ENCODE measurements at regions not wholly inside any gene's neighbourhood (a gene's known extent, or its start where the extent isn't known, plus 50 kb on each side); places are given as distances from the start of the nearest gene placed in this dataset.
"Not testable (repeated sequence)": the region's sequence is repeated elsewhere in the genome, so short reads cannot be mapped to it uniquely, and the experiment has no call there.

DNA sequence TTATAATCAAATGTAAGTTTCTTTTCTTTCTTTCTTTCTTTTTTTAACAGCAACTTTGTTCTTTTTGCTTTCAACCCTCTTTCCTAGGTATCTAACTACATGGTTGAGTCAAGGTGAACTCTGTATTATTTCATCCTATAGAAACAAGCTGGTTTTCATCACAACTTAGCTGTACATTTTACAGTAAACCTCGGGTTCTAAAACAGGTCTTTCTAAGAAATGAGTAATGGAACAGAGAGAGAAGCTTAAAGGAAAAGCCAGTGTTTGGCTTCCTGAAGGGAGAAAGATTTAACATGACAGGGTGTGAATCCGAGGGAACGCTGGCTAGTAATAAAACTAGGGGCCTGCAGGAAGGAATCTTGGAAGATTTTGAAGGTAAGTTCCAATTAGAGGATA, 143.4 kb upstream of the ITGB1 start:
- DNase-seq = no peak

DNA sequence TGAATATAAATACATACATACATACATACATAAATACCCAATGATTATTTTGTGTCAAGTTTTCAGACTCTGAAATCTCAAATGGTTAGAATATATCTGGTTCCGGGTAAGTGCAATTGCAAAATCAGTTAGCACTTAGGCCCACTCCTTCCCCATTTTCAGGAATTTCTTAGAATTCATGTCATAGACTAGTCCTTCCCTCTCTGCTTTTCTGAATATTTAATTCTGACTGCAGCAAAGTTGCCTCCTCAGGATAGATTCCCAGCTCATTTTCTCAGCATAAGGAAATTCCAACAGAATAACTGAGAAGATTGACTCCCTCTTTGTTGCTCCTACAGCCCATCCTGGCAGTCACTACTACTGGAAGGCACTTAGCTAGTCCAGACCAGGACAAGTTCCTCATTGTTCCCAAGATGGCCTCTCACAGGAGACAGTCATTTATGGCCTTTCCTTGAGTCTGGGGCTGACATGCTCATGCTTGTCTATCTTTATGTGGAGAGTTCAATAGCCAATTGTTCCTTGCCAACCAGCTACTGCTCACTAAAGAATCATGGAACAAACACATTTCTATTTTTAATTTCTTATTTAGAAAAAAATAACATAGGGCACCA, 142.9 kb upstream of the ITGB1 start:
- DNase-seq = no peak

DNA sequence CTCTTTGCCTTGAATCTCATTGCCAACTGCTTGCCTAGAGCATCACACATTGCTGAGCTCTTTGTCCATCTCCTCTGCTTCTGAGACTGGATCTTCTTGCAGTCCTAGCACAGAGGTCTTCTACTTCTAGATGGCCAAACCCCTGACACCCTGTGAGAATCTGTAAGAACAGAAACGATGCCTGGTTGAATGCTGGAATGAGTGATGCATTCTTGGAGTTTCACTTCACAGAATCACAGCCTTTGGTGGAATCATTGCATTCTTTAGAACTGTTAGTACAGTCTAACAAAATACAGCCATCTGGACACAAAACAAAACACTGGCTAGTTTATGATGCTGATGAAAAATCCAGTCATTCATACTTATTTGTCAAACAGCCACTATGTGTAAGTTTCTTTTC, 141.7 kb upstream of the ITGB1 start:
- DNase-seq = no peak

- DNase-seq = no peak
Measured at GRCh38 chr10:33098951-33099663, 141.1 kb upstream of the ITGB1 start.

DNA sequence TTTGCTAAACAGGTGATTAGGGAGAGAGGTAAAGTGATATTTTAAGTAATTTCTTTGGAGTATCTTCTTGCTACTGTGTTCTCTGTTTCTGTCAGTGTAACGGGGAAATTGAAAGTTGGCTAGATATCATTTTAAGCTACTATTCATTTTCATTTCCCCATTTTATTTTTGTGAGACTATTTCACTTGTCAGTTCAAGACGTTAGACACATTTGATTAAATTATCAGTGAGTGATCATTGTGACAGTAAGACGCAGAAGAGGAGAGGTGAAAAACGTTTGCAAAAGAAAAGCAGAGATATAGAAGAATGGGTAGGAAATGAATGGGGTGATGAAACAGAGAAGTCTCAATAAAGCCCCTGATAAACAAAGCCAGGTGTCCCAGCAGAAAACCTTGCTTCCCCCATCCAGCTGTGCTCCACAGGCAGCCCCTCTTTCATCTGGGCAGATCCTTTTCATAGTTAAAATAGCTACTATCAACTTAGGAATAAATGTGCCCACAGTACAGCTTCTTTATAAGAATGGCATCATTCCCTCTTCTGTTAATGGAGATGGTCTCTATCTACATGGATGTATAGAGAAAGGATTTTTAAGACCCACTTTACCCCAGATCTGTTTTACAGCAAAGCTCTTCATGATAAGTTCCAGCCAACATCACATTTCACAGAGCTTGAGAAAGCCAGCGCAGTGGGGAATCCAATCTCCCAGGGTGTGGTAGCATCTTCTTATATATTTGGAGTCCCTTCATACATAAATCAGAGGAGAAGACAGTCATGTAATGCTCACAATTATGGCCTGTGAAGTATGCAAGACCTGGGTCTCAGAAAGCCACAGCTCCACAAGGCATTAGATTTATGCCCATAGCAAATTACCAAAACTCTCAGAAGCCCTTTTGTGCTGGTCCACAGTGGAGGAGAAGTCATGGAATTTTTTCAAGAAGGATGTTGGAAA, 138.1 kb upstream of the ITGB1 start:
- DNase-seq = no peak

DNA sequence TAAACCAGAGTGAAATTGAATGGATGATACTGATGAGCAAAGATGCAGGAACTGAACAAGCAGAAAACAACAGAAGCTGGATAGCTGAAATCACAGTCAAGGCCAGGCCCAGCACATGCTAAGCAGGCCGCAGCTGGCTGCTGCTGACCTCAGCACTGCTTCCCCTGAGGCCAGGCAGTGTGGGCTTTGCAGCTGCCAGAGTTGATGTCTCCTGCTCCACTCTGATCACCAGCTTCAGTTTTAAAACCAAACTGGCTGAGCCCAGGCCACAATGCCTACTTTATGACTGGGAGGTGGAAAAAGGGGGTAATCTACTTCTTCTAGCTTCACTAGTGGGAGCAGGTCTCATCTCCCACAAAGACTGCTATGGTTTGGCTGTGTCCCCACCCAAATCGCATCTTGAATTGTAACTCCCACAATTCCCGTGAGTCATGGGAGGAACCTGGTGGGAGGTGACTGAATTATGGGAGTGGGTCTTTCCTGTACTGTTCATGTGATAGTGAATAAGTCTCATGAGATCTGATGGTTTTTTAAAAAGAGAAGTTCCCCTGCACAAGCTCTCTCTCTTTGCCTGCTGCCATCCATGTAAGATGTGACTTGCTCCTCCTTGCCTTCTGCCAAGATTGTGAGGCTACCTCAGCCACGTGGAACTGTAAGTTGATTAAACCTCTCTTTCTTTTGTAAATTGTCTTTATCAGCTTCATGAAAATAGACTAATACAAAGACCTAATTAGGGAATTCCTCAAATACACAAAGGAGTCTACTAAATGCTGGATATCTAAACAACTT, 136.4 kb upstream of the ITGB1 start:
- no peak for DNase-seq

DNA sequence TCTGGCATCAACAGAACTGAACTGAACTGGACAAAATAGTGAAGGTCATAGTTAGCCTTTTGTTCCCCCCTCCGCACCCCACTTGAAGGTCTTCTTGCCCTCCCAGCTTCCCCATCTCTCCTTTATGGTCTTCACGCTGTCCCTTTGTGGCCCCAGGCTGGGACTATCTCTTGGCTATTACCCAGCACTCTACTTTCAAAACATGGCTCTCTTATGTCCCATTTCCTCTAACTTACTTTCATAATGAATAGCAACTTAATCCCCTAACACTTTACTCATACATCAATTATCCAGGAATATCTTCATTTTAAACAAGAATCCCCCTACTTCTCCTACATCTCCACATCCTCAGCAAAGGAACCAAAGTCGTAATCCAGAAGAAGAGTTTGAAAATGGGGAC, 135.3 kb upstream of the ITGB1 start:
- DNase-seq = no peak

GRCh38 chr10:33092596-33092995, 134.6 kb upstream of the ITGB1 start:
- DNase-seq = no peak

DNA sequence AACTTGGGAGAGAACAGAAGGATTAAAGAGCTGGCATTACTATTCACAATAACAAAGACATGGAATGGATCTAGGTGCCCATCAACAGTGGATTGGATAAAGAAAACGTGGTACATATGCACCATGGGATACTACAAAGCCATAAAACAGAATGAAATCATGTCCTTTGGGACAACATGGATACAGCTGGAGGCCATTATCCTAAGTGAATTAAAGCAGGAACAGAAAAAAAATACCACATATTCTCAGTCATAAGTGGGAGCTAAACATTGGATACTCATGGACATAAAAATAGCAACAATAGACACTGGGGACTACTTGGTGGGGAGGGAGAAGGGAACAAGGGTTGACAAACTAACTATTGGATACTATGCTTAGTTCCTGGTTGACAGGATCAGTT, 133.2 kb upstream of the ITGB1 start:
- DNase-seq = no peak

- DNase-seq = no peak
Measured at GRCh38 chr10:33088990-33089389, 131.0 kb upstream of the ITGB1 start.

DNA sequence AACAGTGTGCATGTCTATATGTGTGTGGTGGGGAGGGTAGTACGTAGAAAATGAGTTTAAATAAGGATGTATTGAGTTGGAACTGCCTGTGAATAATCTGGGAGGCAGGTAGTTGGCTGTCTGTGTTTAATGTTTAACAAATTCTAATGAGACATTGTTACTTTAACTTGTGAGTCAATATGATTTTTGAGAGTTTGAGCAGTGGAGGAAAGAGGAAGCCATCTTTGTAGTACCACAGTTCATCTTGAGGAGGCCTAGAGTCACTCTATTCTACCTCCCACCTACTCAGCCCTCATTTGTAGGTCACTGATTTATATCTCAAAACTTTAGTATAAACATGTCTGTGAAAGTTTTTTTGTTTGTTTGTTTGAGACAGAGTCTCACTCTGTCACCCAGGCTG, 129.9 kb upstream of the ITGB1 start:
- no peak for DNase-seq

GRCh38 chr10:33087152-33087551, 129.1 kb upstream of the ITGB1 start:
- no peak for DNase-seq

GRCh38 chr10:33086100-33086499, 128.1 kb upstream of the ITGB1 start:
- no peak for DNase-seq

DNA sequence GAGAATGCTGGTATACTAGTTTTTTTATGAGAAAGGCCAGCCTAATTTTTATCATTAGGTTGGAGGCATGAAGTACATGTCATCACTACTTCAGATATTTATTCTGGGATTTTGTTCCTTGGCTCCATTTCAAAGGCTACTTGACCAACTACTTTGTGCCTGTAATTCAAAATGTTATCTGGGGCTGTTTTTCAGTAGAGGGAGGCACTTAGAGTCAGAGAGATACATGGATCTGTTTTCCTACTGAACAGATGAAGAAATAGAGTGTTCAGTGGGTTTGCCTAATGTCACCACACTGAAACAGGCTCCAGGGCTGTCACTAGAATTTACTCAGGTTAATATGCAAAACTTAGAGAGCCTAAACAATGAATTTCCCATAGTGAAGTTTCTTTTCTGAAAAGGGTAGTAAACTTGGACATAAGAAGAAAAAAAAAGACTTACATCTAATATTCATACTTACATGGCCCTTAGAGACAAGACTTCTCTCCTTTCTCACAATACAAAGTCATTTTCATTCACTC, 127.3 kb upstream of the ITGB1 start:
- DNase-seq = no peak

DNA sequence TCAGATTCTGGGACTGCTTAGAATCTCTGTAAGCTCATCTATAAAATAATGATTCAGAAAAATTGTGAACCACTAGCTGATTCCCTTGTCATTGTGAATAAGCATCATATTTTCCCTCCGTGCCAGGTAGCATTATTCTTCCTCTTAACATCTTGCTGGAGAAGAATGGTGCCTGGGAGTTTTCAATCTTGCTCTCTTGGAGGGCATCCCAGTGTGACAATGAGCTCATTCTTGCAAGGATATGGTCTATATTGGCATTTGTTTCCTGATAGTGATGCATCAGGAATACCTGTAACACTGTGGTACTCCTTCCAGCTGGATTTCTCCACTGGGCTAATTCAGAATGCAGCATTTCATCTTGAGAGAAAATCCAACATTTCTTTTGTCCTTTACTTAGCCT, 126.4 kb upstream of the ITGB1 start:
- no peak for DNase-seq

DNA sequence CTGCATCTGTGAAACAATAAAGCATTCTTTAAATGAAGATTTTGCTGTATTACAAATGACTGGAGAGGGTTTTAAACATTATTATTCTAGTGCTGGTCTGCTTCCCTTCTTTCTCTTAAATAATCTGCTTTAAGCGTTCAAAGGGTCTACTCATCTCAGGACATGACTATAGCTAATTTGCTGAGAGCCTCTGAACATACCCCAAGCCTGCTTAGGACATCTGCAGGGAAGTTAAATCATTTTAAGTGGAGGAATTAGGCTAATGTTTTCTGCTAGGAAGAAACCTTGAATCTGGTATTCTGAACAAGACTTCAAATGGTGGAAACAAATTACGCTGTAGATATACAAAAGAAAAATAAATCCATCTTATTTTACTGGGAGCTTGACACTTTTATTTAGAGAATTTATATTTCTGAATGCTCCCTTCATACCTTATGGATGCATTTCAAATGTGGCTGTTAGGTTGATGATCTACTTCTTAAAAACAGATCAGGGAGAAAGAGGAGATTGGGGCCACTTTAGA, 124.4 kb upstream of the ITGB1 start:
- DNase-seq = no peak

DNA sequence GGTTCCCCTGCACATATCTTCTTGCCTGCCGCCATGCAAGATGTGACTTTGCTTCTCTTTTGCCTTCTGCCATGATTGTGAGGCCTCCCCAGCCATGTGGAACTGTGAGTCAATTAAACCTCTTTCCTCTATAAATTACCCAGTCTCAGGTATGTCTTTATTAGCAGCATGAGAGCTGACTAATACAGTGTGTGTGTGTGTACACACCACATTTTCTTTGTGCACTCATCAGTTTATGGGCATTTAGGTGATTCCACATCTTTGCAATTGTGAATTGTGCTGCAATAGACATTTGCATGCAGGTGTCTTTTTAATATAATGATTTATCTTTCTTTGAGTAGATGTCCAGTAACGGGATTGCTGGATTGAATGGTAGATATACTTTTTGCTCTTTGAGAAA, 122.4 kb upstream of the ITGB1 start:
- DNase-seq = not testable (repeated sequence)

DNA sequence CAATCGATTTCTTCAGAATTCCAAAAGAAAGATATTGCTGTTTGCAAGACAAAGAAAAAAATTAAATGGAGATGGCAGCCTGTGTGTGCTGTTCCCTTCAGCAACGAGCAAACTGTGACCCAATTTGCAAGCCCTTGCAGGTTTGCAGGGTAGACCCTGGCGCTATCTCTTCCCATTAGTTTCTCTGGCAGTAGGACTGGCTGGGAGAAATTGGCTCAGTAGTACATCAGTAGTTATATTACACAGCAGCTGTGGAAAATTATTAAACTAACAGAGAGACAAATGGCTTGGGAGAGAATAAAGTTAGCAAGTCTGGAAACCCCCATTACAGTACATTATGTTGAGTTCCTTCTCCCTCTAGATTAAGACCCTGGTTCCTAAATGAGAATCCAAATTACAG, 116.4 kb upstream of the ITGB1 start:
- DNase-seq = no peak

DNA sequence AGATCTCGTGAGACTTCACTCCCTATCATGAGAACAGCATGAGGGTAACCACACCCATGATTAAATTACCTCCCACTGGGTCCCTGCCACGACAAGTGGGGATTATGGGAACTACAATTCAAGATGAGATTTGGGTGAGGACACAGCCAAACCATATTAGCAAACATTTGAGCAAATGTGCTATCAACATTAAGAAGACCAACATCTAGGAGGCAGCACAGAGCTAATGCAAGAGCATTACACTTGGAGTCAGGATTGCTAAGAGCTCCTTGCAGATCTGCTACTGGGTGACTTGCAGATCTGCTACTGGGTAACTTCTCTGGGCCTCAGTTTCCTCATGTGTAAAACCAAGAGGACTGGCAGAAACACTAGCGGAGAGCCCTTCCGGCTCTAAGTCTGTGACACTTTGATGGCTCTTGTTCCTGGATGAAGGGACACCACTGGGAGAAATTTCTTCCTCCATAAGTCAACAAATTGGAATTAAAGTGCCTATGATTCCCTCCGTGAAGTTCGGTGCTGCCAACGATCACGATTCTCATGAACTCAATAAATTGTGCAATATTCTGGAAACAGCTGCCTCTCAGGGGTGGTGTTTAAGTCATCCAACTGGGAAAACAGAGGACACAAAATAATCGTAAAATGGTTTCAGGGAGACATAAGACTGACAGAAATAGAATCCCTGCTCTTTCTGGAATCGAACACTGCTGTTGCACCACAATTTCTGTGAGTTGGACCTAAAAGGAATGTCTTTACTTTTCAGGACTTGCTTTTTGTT, 115.8 kb upstream of the ITGB1 start:
- DNase-seq = no peak

- no peak for DNase-seq
Measured at GRCh38 chr10:33071857-33072256, 113.8 kb upstream of the ITGB1 start.

DNA sequence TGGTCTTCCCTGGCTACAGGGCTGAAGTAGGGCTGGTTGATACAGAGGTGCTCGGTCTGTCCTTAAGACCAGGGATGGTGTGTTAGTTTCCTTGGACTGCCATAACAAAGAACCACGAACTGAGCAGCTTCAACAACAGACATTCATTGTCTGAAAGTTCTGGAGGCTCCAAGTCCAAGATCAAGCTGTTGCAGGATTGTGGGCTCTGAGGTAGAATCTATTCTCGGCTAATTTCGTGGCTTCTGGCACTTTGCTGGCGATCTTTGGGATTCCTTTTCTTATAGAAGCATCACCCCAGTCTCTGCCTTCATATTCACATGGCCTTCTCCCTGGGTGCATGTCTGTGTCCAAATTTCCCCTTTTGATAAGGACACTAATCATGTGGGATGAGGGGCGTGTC, 112.1 kb upstream of the ITGB1 start:
- DNase-seq = no peak

DNA sequence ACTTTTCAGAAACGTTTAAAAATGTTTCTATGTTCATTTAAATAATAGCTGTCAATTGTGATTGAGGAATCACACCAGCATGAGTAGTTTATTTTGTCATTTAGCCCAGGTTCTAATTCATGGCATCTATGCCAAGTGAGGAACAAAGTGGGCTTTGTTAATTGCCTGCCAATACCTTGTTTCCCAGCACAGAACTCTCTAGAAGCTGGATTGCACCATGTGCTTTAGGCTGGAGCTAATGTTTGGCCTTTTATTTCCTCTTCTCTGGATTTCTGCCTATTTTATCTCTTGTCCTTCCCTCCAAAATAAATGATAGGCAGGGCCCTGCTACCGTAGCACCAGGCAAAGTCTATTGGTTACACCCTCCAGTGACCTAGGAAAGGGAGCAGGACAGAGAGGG, 109.9 kb upstream of the ITGB1 start:
- DNase-seq = no peak
